T47D (cell line): ENCODE measurements at regions not wholly inside any gene's neighbourhood (a gene's known extent, or its start where the extent isn't known, plus 50 kb on each side); places are given as distances from the start of the nearest gene placed in this dataset.

Experiments used
- DNase-seq, 2 experiments: peaks; one replicate each; pipeline versions ENCODE4 v3.0.0 to v3.0.0-alpha.2; 2011 to 2012; ENCODE audit warnings: low read depth in 1 of 2, low spot score in 1 of 2
- JUND ChIP-seq: IDR thresholded peaks from 2 replicates; pipeline ENCODE4 v1.6.1; 2012; ENCODE audit warnings: low read depth
- in situ Hi-C: cut with HindIII; loops from 2 replicates; pipeline ENCODE4 v1.10.0; 2016; ENCODE audit warnings: low sequenced_read_pairs, low pct_unique_long_range_greater_than_20kb

DNA sequence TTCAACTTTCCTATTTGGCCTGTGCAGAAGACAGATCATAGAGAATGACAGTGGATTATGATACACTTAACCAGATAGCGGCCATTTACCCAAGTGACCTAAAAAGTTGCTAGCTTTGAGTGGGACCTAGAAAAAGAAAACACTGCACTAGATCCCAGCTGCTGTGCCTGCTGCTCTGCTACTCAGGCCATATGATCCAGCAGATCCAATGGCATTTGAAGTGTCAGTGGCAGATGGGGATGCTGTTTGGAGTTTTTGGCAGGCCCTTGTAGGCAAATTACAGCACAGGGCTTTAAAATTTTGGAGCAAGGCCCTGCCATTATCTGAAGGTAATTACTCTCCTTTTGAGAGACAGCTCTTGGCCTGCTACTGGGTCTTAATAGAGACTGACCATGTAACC is 74.0 kb upstream of the KCNE2 start:
- no peak for TF ChIP-seq JUND
- in situ Hi-C loops = no loop called here
- no peak for DNase-seq

DNA sequence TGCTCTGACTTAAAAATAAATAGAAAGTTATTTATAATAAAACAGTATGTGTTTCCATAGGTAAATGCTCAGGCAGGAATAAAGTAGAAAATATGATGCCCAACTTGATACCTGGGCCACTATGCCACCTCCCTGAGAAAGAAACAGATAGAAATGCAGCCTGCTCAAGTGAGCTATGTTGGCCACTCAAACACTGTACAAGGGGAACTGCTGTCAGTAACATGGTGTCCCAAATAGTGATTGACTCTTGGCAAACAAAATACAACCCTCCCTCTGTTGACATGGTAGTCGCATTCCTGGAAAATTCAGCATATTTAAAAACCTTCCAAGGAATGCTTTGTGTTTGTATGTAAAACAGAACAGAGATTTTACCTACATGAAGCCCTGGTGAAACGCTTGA is 66.9 kb upstream of the KCNE2 start:
- in situ Hi-C loops = no loop called here
- no peak for TF ChIP-seq JUND
- no peak for DNase-seq

DNA sequence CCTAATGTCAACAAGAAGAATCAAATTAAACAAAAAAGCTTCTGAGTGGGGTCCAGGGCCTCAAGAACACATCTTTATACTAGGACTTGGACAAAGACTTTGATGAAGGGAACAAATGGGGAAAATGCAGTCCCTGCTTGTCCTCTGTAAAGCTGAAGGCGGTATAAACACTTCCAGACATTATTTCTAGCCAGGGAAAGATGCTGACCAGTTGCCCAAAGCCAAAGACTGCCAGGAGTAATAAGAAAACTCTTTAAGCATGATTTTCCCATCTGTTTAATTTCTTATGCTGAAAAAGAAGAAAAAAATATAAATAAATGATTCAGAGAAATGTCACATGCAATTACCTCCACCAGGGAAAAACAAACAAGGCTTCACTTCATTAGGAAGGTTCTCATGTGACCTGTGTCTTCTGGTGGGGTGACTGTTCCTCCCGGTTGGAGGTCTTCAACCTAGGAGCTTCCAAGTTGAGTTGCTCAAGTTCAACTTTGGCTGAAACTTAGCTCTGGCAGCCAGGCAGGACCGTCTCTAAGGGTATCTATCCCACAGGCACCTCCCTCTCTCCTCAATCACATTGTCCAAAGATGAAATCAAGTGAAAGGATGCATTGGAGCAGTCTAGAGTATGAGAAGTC is 65.2 kb upstream of the KCNE2 start:
- in situ Hi-C loops = no loop called here
- no peak for TF ChIP-seq JUND
- no peak for DNase-seq

DNA sequence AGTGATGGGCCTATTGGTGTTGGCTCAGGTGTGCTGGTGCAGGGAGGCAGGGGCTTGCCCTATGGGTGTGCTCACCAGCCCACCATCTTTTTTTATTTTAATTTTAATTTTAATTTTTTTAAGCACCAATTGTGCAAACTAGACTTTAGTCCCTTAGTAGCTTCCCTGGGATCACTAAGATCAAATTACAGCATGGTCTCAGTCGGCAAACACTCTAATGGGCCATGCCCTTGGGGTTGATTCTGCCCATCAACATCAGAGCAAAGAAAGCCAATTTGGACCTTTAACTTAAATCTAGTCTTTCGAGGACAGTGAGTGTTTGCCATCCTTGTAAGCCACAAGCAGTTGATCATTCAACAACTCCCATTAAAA is 64.7 kb upstream of the KCNE2 start:
- DNase-seq = no peak
- TF ChIP-seq JUND = no peak
- in situ Hi-C loops = no loop called here

DNA sequence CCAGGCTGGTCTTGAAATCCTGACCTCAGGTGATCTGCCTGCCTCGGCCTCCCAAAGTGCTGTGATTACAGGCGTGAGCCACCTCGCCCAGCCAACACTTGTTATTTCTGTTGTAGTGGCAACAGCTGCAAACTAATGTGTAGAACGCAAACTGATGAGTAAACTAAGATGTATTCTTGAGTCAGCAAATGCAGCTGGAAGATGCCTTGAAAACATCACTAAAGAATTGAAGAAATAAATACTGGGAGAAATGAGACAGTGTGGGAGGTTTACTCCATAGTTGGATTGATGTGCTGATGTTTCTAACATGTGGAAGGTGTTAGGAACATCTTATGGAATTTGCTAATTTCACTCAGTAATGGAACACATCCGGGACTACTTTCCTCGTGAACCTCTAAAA is 61.3 kb upstream of the KCNE2 start:
- no peak for DNase-seq
- in situ Hi-C loops = no loop called here
- TF ChIP-seq JUND = no peak

DNA sequence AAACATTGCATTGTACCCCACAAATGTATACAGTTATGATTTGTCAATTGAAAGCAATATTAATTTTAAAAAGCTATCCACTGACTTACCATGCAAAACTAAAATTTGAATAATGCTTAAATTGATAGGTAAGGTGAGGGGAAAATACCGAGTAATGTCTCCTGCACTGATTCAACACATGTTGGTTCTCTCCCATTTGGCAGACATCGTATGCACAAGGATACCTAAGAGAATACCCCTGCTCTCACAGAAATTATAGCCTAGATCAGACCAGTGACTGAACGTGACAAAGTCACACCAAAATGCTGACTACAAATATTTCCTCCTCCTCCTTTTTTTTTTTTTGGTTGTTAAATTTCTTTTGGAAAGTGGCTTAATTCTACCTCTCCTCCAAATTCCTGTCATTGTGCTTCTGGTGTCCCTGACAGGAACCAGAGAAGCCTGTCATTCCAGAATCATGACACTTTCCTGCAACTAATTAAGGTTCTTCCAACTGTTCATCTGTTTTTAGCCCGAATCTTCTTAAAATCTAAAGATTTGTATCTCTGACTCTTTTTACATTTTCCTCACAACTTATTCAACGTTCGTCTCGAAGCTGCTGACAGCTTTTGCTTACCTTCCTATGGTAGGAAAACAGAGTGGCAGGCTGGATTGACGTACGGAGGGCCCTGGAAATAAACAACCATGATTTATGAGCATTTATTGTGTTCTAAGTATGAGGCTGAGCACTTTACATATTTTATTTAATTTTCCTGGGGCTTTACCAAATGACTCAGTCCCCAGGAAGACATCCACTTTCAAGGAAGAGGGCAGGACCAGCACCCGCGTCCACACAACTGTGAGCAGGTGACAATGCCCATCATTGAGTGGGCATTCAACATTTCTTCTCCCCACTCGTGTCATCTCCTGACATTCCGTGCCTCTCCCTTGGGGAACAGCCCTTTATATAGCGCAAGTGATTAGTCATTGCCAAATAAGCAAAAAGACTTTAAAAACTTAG is 57.9 kb upstream of the KCNE2 start:
- no peak for DNase-seq
- in situ Hi-C loops = no loop called here
- no peak for TF ChIP-seq JUND

DNA sequence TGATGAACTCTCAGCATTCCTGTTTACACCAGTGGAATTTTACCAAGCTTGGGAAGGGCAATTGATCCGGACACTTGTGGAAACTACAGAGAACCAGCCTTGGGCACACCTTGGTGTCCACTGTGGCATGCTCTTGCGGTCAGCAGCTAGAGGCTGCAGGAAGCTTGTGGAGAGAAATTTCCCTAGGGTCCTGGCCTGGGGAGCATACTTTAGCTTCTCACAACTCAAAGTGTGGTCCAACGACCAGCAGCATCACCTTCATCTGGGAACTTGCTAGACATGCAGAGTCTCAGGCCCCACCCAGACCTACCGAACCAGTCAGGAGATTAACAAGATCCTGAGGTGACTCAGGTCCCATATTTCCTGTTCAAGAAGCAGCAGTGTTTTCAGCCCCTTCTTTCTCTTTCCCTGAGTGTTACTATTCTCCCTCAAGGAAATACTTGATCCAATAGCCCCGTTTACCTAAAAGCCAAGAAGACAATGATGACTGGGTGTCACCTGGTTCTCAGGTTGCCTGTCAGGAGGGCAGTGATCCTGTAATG is 55.7 kb upstream of the KCNE2 start:
- TF ChIP-seq JUND = no peak
- in situ Hi-C loops = no loop called here
- DNase-seq = no peak

DNA sequence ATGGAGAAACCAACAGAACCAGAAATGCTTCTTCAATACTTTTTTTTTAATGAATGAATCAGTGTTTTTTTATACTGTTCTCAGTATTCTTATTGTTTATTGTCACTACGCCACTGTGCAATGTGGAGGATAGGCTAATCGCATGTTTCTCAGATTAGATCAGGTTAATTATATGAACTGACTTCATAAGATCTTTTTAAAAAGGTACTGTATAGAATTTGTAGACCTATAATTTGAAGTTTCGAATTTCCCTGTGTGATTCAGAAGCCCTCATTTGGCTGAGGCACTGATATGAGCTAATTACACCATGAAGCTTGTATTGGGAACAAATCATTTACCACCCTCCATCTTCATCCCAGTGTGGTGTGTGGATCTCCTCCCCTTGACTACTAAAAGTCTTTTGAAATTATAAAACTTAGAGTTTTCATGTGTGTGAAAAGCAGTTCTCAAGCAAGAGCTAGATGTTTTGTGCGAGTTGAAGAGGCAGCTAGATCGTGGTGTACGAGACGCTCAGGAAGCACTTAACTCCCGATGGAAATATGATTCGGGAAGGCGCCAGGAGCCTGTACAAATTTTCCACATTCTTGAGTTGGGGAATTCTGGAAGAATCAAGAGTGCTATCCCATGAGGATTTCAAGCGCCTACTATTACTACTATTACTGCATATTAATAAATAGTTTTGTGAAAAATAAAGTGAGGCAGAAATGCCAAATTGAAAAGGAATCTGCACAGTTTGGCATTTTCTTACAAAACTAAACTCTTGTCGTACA is 52.1 kb upstream of the KCNE2 start:
- TF ChIP-seq JUND = no peak
- in situ Hi-C loops = no loop called here
- no peak for DNase-seq

DNA sequence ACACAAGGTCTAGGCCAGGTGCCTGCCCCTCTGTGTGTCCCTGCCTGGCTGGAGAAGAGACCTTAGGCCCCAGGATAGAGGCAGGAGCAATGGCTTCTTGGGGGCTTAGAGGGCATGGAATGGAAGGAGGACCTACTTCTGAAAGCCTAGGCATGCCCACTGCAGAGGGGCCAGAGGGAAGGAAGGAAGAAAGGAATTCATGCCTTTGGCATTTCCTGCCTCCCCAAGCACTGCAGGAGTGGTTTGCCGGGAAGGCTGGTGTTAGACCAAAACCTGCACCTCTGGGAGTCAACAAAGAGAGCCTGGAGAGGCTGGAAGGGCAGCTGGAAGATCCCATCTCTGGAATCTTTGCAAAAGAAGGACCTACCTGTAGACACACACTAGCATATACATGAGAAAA is 50.7 kb upstream of the KCNE2 start:
- DNase-seq = no peak
- no peak for TF ChIP-seq JUND
- in situ Hi-C loops = no loop called here
